GM21390 (cell line): ENCODE measurements at regions not wholly inside any gene's neighbourhood (a gene's known extent, or its start where the extent isn't known, plus 50 kb on each side); places are given as distances from the start of the nearest gene placed in this dataset.
"Not testable (repeated sequence)": the region's sequence is repeated elsewhere in the genome, so short reads cannot be mapped to it uniquely, and the experiment has no call there.

Experiments
- ATAC-seq: cut with Tn5 transposase; IDR thresholded peaks from one replicate; pipeline ENCODE4 v1.9.1; 2021; ENCODE audit not compliant: unreplicated experiment

- no peak for ATAC-seq
Measured at GRCh38 chr20:41686961-41687360, 68.8 kb upstream of the CHD6 start.

DNA sequence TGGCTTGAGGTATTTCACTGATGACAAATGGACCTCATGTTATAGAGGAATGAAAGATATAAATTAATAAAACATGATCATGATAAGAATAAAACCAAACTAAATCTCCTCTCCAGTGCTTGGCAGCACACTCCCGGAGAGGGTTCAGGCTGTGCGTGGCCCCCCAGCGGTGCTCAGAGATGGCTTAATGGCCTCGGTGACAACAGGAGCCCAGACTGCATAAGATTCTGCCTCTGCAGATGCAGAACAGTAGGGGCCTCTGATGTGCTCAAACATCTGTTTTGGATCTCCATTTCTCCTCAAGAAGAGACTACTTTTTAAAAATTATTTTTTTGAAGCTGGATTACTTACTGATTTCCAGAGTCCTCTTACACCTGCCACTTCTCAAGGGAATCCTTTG is 67.0 kb upstream of the CHD6 start:
- ATAC-seq = not testable (repeated sequence)

DNA sequence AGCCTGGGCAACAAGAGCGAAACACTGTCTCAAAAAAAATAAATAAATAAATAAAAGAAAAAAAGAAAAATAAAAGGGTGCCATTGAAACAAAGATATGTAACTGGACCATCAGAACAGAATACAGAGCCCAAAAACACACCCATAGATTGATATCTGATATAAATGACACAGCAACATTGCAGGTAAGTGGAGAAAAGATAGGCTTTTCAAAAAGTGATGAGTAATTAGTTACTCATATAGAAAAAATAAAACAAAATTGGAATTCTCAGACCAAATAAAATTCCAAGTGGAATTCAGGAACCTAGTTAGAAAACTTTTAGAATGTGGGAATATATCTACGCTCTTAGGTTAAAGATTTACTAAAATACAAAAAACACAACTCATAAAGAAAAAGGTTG is 60.6 kb upstream of the CHD6 start:
- ATAC-seq = no peak

DNA sequence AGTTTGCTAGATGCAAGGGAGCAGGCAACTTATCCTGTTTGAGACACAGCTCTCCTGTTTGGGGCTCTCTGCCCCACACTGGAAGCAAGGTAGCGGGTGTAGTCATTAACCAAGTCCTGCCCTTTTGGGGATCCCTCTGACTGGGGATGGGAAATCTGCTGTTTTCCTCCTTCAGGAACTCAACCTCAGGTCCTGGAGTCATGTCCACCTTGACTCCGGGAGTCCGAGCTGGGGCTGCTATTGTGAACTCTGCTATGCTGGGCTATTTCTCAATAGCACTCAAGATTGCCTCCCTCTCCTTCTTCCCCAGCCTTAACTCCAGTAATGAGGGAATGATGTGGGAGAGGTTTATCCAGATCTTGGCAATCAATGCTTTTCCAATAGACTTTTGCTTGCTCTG is 54.1 kb upstream of the CHD6 start:
- ATAC-seq = no peak

GRCh38 chr20:41671143-41671542 is 53.0 kb upstream of the CHD6 start:
- ATAC-seq = no peak

DNA sequence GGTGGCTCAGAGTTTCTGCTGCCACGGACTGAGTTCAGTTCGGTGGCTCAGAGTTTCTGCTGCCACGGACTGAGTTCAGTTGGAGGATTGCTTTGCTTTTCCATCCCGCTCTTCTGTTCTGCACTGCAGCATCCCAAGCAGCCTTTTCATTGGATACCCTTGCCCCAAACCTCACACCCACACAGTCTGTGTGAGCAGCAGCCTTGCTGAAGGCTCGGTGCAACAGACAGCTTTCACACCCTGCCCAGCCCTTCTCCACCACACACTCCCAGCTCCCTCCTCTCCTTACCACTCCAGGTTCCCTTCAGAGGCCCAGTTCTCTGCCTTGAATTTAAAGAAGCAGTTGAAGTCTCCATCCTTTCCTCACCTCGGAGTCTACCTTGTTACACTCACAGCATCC is 52.5 kb upstream of the CHD6 start:
- no peak for ATAC-seq

- ATAC-seq = no peak
Measured at GRCh38 chr20:41669708-41670263, 51.6 kb upstream of the CHD6 start.

DNA sequence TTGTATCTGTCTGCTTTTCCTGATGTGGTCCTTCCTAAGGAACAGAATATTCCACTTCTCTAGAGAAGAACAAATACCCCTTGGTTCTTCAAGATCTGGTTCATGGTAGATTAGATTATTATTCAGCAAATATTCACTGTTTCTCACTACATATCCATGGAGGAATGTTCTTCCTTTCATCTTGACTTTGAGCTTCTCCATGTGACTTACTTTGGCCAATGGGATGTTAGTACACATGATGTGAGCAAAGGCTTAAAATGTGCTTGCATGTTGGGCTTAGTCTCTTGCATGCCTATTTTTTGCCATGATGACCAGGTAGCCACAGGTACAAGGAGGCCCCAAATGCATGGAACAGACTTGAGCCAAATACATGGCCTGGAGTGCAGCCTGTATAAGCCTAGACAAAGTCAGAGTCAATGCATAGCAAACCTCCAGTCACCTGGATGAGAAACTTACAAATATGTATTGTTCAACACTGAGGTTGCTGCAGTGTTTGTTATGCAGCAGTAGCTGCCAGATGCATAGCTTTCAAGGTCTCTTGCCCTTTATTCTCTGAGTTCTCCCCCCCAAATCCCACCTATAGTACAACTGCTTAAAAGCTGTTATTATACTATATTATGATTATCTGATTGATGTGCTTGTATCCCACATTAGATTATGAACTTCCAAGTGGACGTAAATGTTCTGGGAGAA is 50.0 kb upstream of the CHD6 start:
- no peak for ATAC-seq
